ENCODE measurements at regions not wholly inside any gene's neighbourhood (a gene's known extent, or its start where the extent isn't known, plus 50 kb on each side); places are given as distances from the start of the nearest gene placed in this dataset.

DNA sequence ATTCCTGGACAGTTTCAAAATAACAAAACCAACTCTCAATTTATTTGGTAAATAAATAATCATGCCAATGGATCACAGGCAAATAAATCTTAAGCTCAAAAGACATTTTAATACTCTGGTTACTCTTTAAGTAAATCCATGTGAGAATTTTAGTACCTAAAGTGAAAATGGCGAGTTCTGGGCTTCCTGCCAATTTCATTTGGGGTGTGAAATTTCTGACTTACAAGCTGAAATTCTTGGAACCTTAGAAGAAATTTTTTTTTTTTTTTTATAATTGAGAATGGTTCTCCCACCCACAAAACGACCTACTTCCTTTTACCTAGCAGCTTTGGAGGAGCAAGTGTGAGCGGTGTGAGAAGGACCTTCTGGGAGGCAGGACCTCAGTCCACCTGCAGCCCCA, 354.5 kb upstream of the NBEA start:
- no peak for DNase-seq

DNA sequence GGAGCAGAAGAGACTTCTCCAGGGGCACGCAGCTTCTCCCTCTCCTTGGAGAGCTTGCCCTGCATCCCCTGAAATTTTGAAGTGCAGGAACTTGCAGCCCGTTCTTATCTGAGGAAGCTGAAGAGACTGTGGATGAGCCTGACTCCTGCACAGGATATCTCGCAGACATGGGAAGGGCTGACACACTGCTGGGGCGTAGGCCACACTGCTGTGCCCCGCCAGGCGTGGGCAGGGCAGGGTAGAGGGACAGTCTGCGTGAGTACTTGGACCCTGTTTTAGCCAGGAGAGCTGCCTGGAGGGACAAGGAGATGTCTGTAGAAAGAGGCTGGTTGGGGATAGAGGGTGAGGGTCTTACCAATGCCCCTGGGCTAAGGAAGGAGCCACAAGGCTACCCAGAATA, 353.7 kb upstream of the NBEA start:
- no peak for DNase-seq

- no peak for DNase-seq
Measured at GRCh38 chr13:34589581-34589980, 352.5 kb upstream of the NBEA start.

GRCh38 chr13:34591129-34591528, 350.9 kb upstream of the NBEA start:
- no peak for DNase-seq

- DNase-seq, result no peak
Measured at GRCh38 chr13:34591900-34592529, 350.1 kb upstream of the NBEA start.

GRCh38 chr13:34593658-34594057, 348.4 kb upstream of the NBEA start:
- DNase-seq, result no peak

DNA sequence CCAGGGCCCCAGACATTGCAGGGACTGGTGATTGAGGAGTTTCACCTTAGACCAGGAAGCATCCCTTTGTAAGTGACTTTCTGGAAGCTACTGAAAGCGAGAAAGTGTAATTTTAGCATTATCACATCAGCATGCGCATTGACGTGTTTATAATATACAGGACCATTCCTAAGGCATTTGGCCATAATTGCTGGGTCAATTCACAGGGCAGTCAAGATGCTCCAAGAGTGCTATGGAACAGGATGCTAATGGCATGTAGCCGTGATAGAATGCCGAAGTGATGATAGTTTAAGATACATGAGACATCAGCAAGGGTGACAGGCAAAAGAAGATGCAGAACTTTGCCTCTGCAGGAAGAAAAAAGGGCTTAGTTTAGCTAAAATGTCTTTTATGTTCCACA, 347.6 kb upstream of the NBEA start:
- DNase-seq, result no peak

- no peak for DNase-seq
Measured at GRCh38 chr13:34608331-34608730, 333.7 kb upstream of the NBEA start.

DNA sequence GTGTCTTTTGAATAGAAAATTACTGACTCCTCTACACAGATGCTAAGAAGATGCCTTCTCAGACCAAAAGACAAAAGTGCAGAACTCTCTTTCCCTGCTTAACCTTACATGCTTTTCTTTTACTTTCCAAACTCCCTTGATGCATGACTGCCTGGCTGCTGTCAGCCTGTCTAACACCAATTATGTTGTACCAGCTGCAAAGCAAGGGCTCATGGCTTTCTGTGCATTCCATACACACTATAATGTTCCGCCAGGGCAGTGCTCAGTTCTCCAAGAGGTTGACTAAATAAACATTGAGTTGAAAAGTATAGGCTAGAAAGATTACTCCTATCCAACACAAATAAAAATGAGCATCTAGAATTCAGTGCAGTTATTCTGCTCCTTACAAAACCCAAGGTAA, 330.4 kb upstream of the NBEA start:
- DNase-seq, result no peak

DNA sequence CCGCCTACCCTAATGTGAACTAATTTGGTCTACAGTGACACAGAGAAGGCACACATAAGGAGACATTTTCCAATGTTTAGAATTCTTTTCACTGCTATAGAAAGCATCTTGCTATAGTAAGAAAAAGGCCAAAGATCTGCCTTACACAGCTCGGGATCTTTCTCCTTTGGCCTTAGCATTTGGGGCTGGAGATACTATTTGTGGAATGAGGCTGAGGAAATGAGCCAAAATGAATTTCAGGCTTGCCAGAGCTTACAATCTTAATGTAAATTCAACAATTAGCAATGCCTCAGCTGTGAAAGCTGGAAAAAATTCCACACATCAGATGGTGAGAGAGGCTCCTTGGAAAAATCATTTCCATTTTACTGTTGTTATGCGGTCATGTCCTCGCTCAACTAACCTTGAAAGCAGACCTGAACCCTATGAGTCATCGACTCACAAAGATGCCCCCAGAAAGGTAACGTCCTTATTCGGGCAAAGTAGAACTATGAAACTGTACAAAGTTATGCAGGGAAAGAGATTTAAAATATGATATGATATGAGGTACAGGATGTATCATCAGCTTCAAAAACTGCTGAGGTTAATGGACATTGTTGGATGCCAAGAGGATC, 324.5 kb upstream of the NBEA start:
- no peak for DNase-seq

DNA sequence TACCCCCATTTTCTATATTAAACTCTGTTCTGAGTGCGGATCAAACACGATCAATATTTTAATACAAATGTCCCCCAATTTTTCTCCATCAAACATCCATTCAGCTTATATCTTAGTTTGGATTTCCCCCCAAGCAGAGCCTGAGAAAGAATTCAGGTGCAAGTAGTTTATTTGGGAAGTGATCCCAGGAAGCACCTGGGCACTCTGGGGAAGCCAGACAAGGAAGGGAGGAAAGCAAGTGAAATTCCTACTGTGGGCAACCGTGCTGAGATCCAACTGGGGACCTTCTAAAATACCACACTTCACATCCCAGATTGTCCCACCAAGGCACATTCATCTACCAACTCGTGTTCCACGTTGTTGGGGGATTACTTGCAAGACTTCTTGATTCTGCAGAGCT, 323.4 kb upstream of the NBEA start:
- DNase-seq, result no peak

DNA sequence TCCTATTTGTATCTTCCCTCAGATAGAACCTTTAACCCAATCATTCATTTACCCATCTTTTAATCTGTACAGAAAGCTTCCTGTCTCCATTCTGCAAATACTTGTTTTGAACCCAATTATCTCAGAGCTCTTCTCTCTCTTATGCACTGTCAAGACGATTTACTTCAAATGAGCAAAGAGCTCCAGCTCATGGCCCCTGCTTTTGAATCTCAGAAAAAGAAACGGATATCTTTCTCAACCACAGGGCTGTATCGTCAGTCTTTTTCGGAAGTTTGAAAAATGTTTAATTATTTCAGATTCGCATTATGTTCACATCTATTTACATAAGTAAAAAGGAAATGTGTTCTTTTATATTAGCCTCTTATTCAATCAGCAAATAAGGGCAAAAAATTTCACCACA, 322.7 kb upstream of the NBEA start:
- no peak for DNase-seq

DNA sequence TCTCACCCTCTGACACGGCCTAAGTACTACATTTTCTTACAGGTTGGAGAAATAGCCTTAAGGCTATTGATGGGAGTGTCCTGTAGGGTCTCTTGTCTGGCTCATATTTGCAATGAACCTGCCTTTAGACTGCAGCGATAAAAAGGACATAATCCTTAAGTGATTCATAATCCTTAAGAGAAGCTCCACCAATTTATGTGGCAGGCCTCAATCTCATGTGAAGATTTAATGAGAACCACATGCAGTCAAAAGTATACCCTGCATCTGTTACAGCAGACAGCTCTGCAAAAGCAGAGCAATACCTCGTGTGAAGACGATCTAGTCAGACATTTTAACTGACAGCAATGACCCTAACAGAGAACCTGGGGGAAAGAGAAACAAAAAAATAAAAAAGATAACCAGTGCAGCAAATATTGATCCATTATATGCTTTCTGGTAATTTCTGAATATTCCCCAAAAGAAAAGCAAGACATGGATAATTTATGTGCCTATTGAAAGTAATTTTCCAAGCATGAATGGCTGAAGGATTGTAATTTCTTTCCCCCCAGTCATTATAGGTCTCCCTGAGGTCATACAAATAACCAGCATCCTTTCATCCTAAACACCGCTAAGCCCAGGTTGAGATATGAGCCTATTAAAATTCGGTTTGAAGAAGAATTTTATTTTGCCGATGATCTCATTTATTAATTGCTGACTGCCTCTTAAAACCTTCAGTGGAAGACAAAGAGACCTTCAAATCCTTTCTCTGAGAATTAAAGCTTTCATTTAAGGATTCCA, 321.8 kb upstream of the NBEA start:
- DNase-seq, result no peak

DNA sequence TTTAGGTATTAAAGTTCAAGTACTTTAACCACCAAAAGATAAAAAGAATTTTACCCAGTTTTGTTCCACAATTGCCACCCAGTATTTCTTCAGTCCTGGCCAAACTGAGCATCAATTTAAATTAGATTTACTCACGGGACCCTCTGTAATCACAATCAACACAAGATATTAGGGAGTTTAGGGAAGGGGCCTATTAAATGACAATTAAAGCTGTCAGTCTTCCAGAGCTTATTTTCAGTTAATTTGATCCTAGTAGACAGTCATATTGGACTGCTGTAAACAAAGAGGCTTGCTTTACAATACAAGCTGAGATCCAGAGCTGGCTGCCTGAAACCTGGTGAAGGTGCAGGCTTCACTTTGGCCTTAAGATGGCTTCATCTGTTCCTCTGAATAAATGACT, 321.2 kb upstream of the NBEA start:
- DNase-seq, result no peak

DNA sequence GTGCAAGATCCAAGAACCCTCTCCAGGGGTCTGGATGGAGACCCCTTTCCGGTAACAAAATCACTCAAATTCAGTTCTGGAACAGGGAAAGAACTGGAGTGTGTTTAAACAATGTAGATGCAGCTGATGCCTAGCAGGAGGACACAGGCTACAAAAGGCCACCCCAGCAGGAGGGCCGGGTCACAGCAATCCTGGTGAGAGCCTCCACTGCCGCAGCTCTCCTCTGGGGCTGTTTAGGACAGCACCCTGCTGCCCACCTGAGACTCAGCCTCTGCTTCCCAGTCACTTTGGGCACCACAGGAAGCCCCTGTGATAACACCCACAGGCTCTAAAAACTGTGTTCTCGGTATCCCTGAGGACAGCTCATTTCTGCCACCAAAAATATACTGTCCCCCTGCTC, 318.7 kb upstream of the NBEA start:
- no peak for DNase-seq

- DNase-seq, result no peak
Measured at GRCh38 chr13:34627509-34628208, 314.4 kb upstream of the NBEA start.

GRCh38 chr13:34628209-34628682, 313.8 kb upstream of the NBEA start:
- DNase-seq, result no peak

GRCh38 chr13:34634448-34634847, 307.6 kb upstream of the NBEA start:
- no peak for DNase-seq

- DNase-seq, result no peak
Measured at GRCh38 chr13:34637138-34637537, 304.9 kb upstream of the NBEA start.

DNA sequence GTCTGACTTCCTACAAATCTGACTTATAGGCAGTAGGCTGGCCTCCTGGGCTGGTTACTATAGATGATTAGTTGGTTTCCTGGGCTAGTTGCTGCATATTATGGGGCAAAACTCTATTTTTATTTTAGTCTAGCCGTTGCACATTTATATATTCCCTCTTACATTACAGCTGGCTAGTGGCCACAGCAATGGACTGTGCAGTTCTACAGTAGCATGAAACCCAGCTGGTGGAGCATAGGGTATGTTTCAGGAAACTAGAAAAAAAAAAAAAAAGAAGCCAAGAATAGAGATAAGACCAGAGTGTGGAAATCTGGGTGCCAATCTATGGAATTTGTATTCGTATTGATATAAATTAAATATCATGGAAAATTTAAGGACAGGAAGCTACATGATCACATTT, 304.4 kb upstream of the NBEA start:
- DNase-seq, result no peak

GRCh38 chr13:34638897-34639296, 303.2 kb upstream of the NBEA start:
- no peak for DNase-seq

- no peak for DNase-seq
Measured at GRCh38 chr13:34640179-34640992, 301.7 kb upstream of the NBEA start.

- DNase-seq, result no peak
Measured at GRCh38 chr13:34640993-34641330, 301.1 kb upstream of the NBEA start.

Data from activated naive CD4-positive, alpha-beta T cell treated with Interleukin-2 at 50 U/mL for 16 hours (primary cell).